HEK293T (cell line): ENCODE measurements at regions not wholly inside any gene's neighbourhood (a gene's known extent, or its start where the extent isn't known, plus 50 kb on each side); places are given as distances from the start of the nearest gene placed in this dataset.

Source experiments
- CTCF ChIA-PET: fragments of 350-600 bp; formaldehyde crosslinking; extraction: SDS; loops from one replicate; lab custom pipeline; 2021; ENCODE audit warnings: antibody characterized with exemption, inconsistent platforms; lab: Yijun Ruan, JAX
- POLR2A ChIA-PET: fragments of 350-600 bp; formaldehyde crosslinking; extraction: SDS; loops from one replicate; lab custom pipeline; 2020; ENCODE audit warnings: antibody characterized with exemption, inconsistent platforms; lab: Yijun Ruan, JAX
- DNase-seq: peaks from one replicate; pipeline ENCODE4 v3.0.0; 2012; ENCODE audit warnings: mixed read lengths; ENCODE audit errors: extremely low spot score
- ARNT ChIP-seq: fragments of 450-650 bp; IDR thresholded peaks from 2 replicates; pipeline ENCODE4 v1.6.1; 2017; ENCODE audit warnings: mild to moderate bottlenecking
- BHLHE40 ChIP-seq: fragments of 450-650 bp; IDR thresholded peaks from 2 replicates; pipeline ENCODE4 v1.6.1; 2016; ENCODE audit warnings: mild to moderate bottlenecking, moderate library complexity, borderline replicate concordance
- CTBP1 ChIP-seq: fragments of 450-650 bp; IDR thresholded peaks from 2 replicates; pipeline ENCODE4 v1.6.1; 2016; ENCODE audit warnings: borderline replicate concordance
- ELF4 ChIP-seq: fragments of 450-650 bp; IDR thresholded peaks from 2 replicates; pipeline ENCODE4 v1.6.1; 2017; ENCODE audit warnings: antibody characterized with exemption
- FOXA1 ChIP-seq: fragments of 450-650 bp; IDR thresholded peaks from 2 replicates; pipeline ENCODE4 v1.6.1; 2016; ENCODE audit warnings: mild to moderate bottlenecking
- FOXK2 ChIP-seq: fragments of 450-650 bp; IDR thresholded peaks from 2 replicates; pipeline ENCODE4 v1.6.1; 2016; ENCODE audit warnings: mild to moderate bottlenecking
- FOXM1 ChIP-seq: fragments of 450-650 bp; IDR thresholded peaks from 2 replicates; pipeline ENCODE4 v1.6.1; 2017; ENCODE audit warnings: mild to moderate bottlenecking, borderline replicate concordance
- HDGF ChIP-seq: fragments of 450-650 bp; IDR thresholded peaks from 2 replicates; pipeline ENCODE4 v1.6.1; 2017; ENCODE audit warnings: antibody characterized with exemption, borderline replicate concordance
- L3MBTL2 ChIP-seq: fragments of 450-650 bp; conservative IDR thresholded peaks from 2 replicates; pipeline ENCODE4 v1.6.1; 2016; ENCODE audit warnings: mild to moderate bottlenecking
- LEF1 ChIP-seq: fragments of 450-650 bp; IDR thresholded peaks from 2 replicates; pipeline ENCODE4 v1.6.1; 2017; ENCODE audit warnings: mild to moderate bottlenecking, borderline replicate concordance
- NFRKB ChIP-seq: fragments of 450-650 bp; IDR thresholded peaks from 2 replicates; pipeline ENCODE4 v1.6.1; 2016; ENCODE audit warnings: mild to moderate bottlenecking, moderate library complexity
- SP1 ChIP-seq: fragments of 450-650 bp; IDR thresholded peaks from 2 replicates; pipeline ENCODE4 v1.6.1; 2017
- SUZ12 ChIP-seq: fragments of 450-650 bp; IDR thresholded peaks from 2 replicates; pipeline ENCODE4 v1.6.1; 2016; ENCODE audit warnings: mild to moderate bottlenecking
- TARDBP ChIP-seq: fragments of 450-650 bp; IDR thresholded peaks from 2 replicates; pipeline ENCODE4 v1.6.1; 2016
- ZNF384 ChIP-seq: fragments of 450-650 bp; IDR thresholded peaks from 2 replicates; pipeline ENCODE4 v1.6.1; 2016
- TF ChIP-seq, protein P1 (sequence below): fragments of 450-650 bp; IDR thresholded peaks from 2 replicates; pipeline ENCODE4 v1.6.1; 2016

DNA sequence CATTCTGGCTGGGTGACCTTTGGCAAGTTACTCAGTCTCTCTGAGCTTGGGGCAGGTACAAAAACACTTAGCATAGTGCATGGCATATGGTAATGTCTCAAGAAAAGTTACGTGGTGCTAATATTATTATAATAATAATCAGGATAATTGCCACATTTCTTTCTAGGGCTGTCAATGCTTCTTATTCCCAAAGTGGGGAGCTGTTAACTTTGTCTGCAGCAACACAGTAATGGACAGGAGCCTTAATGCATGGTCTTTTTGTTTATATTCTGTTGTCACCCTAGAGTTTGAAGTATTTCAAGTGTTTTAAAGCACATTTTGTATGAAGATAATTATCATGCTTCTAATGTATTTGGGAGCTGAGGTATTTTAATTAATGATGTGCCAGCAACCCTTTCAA is 121.8 kb downstream of the FHIP1A start:
- CTCF ChIA-PET, result interaction anchor here (0.5 to 1.4 kb wide), 9 partner anchors 10 to 1565 kb away, joined by 3 to 12 read pairs (median 4); no protein-coding TSS in a partner anchor
- TF ChIP-seq NFRKB, result no peak
- TF ChIP-seq SP1, result no peak
- no peak for TF ChIP-seq FOXK2
- TF ChIP-seq HDGF, result no peak
- TF ChIP-seq ELF4, result no peak
- TF ChIP-seq BHLHE40, result no peak
- no peak for TF ChIP-seq ZNF384
- no peak for TF ChIP-seq ARNT
- TF ChIP-seq FOXA1, result no peak
- TF ChIP-seq FOXM1, result no peak
- TF ChIP-seq CTBP1, result no peak
- TF ChIP-seq, protein P1, sequence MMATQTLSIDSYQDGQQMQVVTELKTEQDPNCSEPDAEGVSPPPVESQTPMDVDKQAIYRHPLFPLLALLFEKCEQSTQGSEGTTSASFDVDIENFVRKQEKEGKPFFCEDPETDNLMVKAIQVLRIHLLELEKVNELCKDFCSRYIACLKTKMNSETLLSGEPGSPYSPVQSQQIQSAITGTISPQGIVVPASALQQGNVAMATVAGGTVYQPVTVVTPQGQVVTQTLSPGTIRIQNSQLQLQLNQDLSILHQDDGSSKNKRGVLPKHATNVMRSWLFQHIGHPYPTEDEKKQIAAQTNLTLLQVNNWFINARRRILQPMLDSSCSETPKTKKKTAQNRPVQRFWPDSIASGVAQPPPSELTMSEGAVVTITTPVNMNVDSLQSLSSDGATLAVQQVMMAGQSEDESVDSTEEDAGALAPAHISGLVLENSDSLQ, result no peak
- TF ChIP-seq LEF1, result no peak
- no peak for TF ChIP-seq L3MBTL2
- no peak for TF ChIP-seq TARDBP
- TF ChIP-seq SUZ12, result no peak
- DNase-seq, result peak; percentile 12
- POLR2A ChIA-PET, result no interaction called here

DNA sequence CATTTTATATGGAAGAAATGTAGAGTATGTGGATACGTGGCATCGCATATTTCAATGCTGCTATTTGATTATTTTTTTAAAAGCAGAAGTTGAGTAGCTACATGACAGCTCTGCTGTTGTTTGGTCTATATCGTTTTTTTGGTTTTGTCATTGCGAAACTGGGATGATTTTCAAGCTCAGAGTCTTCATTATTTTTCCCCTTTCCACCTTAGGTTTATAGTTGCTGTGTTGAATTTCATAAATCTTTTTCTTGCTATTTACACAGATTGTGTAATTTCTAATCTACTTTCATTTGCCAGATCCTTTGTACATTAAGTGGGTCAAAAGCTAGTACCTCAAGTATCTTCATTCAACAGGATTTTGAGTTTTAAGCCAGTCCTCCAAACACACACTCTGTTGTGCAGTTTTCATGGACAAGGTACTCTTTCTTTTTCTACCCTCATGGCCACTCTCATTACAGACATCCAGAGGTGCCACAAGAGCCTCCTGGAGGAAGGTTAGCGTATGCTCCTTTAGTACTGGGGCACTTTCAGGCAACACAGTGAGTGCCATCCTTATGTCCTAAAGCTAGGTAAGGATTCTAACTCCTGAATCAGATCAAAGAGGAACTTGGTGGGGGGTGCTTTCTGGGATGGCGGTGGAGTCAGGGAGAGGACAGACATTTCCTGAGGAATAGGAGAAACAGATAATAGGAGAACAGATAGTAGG is 123.2 kb downstream of the FHIP1A start:
- ChIA-PET CTCF (interaction anchor here (0.7 to 1.0 kb wide), 2 partner anchors 8 to 11 kb away, joined by 3 read pairs; no protein-coding TSS in a partner anchor), POLR2A (no interaction called here)
- TF ChIP-seq CTBP1, result no peak
- no peak for TF ChIP-seq LEF1
- no peak for TF ChIP-seq SUZ12
- no peak for TF ChIP-seq TARDBP
- DNase-seq, result no peak

DNA sequence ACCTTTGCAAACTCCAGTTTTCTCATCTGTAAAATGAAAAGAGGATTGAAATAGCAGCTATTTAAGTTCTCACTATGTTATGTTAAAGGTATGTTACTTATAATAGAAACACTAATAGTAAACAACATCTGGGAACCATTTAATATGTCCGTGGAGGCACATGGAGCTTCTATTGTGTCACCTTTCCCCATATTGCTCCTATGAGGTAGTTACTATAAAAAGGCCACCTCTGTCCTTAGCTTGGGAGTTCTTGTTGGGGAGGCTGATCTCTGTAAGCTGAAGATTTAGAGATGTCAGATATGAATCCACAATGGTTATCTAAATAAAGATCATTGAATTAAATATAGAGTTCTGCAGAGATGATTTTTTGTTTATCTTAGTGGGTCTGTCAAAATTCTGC is 125.2 kb downstream of the FHIP1A start:
- no peak for DNase-seq
- POLR2A ChIA-PET, result no interaction called here
- no peak for TF ChIP-seq ARNT
- no peak for TF ChIP-seq ELF4
- TF ChIP-seq, protein P1, result no peak
- CTCF ChIA-PET, result interaction anchor here (1.2 kb wide), 2 partner anchors 70 kb away, joined by 3 to 4 read pairs; no protein-coding TSS in a partner anchor

- no peak for DNase-seq
- ChIA-PET POLR2A (no interaction called here), CTCF (interaction anchor here (1.2 kb wide), 1 partner anchor 68 kb away, joined by 3 read pairs; no protein-coding TSS in a partner anchor)
- TF ChIP-seq SP1 (no peak), BHLHE40 (no peak), LEF1 (no peak)
Observed at GRCh38 chr4:151535366-151535765, 126.4 kb downstream of the FHIP1A start.

- POLR2A ChIA-PET, result no interaction called here
Observed at GRCh38 chr4:151537687-151538086, 128.7 kb downstream of the FHIP1A start.

GRCh38 chr4:151538963-151539362 is 130.0 kb downstream of the FHIP1A start:
- DNase-seq, result no peak
- POLR2A ChIA-PET, result no interaction called here
- CTCF ChIA-PET, result interaction anchor here (0.7 kb wide), 1 partner anchor 730 kb away, joined by 3 read pairs; no protein-coding TSS in a partner anchor
- TF ChIP-seq ELF4, result no peak
- TF ChIP-seq SUZ12, result no peak
- TF ChIP-seq FOXM1, result no peak
- TF ChIP-seq LEF1, result no peak
- TF ChIP-seq NFRKB, result no peak
- TF ChIP-seq, protein P1, result no peak

More at GRCh38 chr4:151537687-151538086, 128.7 kb downstream of the FHIP1A start:
- CTCF ChIA-PET, result interaction anchor here (0.5 kb wide), 1 partner anchor 133 kb away, joined by 3 read pairs; no protein-coding TSS in a partner anchor
- DNase-seq, result no peak
- TF ChIP-seq FOXA1 (no peak), NFRKB (no peak), CTBP1 (no peak), FOXK2 (no peak), BHLHE40 (no peak), SUZ12 (no peak), TARDBP (no peak), FOXM1 (no peak), HDGF (no peak), ZNF384 (no peak), L3MBTL2 (no peak), ARNT (no peak), SP1 (no peak), ELF4 (no peak)
